AG09319 (cell line): ENCODE measurements at regions not wholly inside any gene's neighbourhood (a gene's known extent, or its start where the extent isn't known, plus 50 kb on each side); places are given as distances from the start of the nearest gene placed in this dataset.
"Not testable (repeated sequence)": the region's sequence is repeated elsewhere in the genome, so short reads cannot be mapped to it uniquely, and the experiment has no call there.

Experiments used
- DNase-seq: peaks from one replicate; pipeline ENCODE4 v3.0.0-alpha.2; 2010; ENCODE audit warnings: low read depth; ENCODE audit errors: extremely low read depth
- TF ChIP-seq, protein P1 (sequence below): IDR thresholded peaks from 2 replicates; pipeline ENCODE4 v1.5.1; 2011; ENCODE audit warnings: low read depth, mild to moderate bottlenecking, inconsistent platforms, low read length, moderate library complexity

DNA sequence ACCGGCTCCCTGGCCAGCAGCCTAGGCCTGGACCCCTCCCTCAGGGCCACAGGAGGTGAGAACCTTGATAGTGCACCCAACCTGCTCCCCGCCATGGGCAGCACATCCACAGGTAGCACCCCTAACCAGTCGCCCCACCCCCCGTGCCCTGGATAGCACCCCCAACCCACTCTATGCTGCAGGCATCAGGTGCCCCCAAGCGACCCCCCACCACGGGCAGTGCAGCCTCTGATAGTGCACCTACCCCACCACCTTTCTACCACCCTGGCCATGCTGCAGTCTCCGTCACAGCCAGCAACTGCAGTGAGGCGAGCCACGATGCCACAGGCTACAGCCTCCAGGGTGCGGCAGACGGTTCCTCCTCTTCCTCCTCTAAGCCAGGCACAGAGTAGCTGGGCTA, 55.6 kb downstream of the SOWAHC start:
- TF ChIP-seq, protein P1, sequence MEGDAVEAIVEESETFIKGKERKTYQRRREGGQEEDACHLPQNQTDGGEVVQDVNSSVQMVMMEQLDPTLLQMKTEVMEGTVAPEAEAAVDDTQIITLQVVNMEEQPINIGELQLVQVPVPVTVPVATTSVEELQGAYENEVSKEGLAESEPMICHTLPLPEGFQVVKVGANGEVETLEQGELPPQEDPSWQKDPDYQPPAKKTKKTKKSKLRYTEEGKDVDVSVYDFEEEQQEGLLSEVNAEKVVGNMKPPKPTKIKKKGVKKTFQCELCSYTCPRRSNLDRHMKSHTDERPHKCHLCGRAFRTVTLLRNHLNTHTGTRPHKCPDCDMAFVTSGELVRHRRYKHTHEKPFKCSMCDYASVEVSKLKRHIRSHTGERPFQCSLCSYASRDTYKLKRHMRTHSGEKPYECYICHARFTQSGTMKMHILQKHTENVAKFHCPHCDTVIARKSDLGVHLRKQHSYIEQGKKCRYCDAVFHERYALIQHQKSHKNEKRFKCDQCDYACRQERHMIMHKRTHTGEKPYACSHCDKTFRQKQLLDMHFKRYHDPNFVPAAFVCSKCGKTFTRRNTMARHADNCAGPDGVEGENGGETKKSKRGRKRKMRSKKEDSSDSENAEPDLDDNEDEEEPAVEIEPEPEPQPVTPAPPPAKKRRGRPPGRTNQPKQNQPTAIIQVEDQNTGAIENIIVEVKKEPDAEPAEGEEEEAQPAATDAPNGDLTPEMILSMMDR, result no peak
- DNase-seq, result no peak

DNA sequence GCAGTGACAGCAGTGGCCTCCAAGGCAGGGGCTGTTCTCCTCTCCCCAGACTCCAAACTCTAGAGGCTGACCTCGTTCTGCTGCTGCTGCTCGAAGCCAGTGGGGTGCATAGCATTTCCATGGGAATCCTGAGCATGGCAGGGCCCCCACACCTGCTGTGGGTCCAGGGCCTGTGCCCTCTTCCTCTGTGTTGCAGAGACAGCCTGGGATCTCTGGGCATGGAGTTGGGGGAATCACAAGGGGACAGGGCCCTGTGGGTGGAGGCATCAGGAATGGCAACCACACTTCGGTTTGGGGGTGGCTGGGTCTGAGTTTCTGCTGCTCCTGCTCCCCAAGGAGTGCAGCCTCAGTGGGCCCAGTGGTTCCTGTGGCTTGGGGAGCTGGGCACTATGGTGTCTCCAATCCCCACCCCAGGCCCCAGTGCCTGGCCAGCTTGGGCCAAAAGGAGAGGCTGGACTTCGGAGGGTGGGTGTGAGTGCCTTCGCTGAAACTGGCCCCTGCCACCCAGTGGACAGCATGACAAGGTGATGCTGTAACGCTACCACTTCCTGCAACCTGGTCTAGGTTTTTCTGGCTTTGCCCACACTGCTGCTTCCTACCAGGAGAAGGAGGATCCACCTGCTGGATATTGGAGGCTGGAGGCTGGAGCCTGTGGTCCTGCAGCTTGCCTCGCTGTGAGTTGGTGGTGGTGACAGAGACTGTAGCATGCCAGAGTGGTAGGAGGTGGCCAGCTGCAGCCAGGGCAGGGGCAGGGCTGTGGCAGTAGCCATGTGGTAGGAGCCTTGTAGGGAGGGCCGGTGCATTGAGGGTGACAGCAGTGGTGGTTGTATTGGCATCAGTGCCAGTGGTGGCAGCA, 56.6 kb downstream of the SOWAHC start:
- no peak for DNase-seq
- TF ChIP-seq, protein P1, result no peak

DNA sequence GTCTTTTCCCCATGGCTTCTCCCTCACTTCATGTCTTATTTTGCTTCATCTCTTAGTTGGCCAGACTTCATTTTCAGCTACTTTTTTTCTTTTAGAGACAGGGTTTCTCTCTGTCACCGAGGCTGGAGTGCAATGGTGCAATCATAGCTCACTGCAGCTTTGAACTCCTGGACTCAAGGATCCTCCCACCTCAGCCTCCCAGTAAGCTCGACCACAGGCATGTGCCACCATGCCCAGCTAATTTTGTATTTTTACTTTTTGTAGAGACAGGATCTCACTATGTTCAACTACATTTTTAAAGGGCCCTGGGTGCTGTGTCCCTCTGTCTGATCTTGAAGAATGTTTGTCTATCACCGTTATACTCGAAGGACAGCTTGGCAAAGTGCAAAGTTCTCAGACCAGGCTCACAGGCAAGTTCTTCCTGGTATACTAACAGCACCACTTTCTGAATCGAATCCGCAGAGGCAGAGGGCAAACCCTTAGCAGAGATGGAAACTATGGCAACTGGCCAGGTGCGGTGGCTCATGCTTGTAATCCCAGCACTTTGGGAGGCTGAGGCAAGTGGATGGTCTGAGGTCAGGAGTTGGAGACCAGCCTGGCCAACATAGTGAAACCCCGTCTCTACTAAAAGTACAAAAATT, 60.9 kb downstream of the SOWAHC start:
- TF ChIP-seq, protein P1, result no peak
- no peak for DNase-seq

DNA sequence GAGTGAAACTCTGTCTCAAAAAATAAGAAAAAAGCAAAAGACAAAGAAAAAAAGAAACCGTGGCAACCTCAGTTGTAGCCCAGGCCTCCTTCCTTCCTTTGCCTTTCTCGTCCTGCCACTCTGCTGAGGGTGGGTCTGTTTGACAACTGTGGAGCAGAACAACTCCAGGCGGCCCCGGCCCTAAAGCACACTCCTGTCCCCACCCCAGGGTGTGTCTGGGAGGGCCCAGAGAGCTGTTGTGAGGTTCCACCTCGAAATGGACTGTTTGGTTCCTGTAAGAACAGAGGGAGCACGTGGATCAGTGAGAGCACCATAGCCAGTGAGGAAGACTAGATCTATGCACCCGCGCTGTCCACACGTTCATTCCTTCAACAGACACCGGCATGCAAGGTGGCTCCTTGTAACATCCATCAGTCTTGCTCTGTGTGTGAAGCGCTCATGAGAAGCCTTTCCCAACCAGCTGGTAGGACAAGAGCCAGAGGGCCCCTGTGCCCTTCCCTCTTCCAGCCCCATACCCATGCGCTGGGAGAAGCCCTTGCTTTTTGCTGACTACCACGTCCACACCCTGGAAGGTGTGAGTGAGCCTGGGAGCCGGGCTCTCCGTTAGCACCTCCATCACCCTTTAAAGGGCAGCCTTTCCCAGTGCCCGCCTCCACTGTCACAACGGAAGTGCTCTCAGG, 61.6 kb downstream of the SOWAHC start:
- TF ChIP-seq, protein P1, result no peak
- no peak for DNase-seq

DNA sequence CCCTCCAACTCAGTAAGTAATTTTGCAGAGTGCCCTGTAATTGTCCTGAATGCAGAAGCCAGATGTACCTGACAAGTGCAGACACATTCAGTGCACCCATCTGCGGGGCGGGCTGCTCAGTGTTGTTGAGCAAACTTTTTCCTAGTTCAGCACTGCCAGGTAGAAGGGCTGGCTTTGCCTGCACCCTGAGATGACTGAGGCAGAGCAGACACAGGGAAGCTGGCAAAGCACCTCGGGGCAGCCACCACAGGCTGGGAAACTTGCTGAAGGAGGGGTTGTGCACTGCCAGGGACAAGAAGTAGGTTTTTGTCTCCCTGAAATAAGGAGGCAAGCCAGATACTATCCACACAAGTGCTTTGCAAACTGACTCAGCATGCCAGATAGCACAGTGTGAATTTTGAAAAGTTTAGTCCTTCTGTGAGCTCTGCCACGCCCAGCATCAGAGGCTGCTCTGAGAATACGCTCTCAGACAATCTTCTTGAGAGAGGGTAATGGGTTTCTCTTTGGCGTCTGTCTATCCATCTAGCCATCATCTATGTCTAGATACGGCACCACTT, 62.3 kb downstream of the SOWAHC start:
- TF ChIP-seq, protein P1, result no peak
- DNase-seq, result no peak

DNA sequence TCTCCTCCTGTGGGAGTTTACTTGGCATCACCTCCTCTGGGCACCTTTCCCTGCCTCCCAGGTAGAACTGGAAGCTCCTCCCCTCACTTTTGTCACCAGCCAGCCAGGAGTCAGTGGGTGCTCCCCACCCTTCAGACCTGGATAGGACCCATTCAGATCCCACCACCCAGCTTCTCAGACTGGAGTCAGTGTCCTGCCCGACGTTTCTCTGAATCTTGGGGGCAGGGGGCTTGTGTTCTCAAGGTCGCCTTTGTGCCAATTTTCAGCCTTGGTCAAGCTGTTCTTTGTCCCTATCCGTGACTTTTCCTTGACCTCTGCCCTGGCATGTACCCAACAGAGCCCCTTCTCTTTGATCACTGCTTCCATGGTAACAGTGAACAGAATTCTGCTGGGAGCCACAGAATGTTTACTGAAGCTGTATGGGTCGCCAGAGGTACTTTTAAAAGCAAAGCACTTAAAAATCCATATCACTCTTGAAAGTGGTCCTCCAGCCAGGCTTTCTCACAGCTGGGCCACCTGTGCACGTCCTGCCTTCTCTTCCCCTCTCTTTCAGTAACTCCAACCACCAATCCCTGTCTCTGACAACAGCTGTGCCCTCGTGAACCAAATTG, 63.1 kb downstream of the SOWAHC start:
- not testable (repeated sequence) for DNase-seq

DNA sequence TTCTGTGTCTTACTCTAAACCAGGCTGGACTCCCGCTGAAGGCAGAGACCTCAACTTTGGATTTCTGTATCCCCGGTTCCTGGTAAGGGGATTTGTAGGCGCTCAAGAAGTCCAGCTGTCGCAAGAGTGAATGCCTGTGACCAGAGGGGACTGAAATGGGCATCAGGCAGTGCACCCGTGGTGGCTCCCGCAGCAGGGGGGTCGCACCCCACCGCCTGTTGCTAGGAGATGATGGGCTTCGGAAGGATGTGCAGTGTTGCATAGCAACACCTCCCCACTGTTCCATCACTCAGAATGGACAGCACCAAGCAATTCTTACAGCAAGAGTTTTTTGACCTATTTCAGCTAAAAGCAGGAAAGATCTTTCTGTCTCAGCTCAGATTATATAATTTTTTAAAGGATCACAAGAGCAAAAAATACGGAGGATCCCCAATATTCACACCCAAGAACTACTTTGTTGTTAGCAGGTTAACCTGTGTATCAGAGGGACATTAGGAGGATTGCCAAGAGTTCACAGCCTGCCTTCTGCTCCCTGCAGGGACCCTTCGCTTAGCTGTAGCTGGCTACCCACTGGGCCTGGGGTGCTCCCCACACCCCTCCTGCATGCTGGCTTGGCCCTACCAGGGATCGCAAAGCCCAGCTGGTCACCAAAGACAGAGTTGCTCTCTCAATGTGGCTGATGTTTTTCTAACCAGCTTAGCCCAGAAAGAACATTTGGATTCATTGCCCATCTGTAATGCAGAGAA, 63.8 kb downstream of the SOWAHC start:
- TF ChIP-seq, protein P1, result no peak
- no peak for DNase-seq

DNA sequence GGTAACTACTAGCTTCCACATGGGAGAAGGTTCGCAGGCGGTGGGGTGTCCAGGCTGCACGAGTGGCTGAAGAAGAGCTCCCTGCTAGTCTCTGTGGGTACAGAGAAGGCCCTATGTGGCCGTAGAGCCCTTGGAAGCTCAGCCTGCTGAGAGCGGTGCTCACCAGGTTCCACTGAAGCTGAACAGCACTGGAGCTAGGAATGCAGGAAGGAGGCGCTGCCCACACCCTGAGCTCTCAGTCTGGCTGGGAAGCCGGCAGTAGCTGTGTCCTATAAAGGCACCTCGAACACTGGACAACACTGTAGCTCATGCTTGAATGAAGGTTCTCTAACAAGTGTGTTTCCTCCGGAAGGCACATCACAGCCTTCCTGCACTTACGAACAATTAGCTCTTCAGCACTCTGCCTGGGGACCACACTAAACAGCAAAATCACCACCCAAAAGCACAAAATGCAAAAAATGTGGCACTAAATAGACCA, 64.6 kb downstream of the SOWAHC start:
- not testable (repeated sequence) for DNase-seq
